K562 (cell line): ENCODE measurements at regions not wholly inside any gene's neighbourhood (a gene's known extent, or its start where the extent isn't known, plus 50 kb on each side); places are given as distances from the start of the nearest gene placed in this dataset.

Experiments
- ATAC-seq: fragments of 200-7000 bp; cut with Tn5 transposase; 3 replicates; pipeline ENCODE4 v1.9.1; 2020; ENCODE audit warnings: moderate library complexity
- BruUV-seq: library from RNA; stranded (reverse); fragments of 400-500 nt; replicated peaks from 2 replicates; lab custom pipeline; 2021; lab: Mats Ljungman, UMichigan
- CTCF ChIA-PET: fragments of 300-600 bp; formaldehyde crosslinking; extraction: SDS; loops from one replicate; lab custom pipeline; 2021; ENCODE audit warnings: low intra/inter-chr PET ratio; lab: Yijun Ruan, JAX
- POLR2A ChIA-PET: fragments of 300-600, 350-650 bp; sonication (Branson Sonifier 250); formaldehyde crosslinking; extraction: SDS; loops from one replicate; lab custom pipeline; 2021; ENCODE audit warnings: antibody characterized with exemption, inconsistent platforms; lab: Yijun Ruan, JAX
- DNase-seq, 4 experiments: peaks; one replicate each; pipeline versions ENCODE4 v3.0.0 to v3.0.0-alpha.2; 2011 to 2018; ENCODE audit warnings: low spot score in 3 of 4, mixed read lengths in 3 of 4; ENCODE audit errors: extremely low read depth in 1 of 4
- FAIRE-seq: peaks from 2 replicates; lab custom pipeline; 2011; peaks lifted over from hg19 to GRCh38; lab: Jason Lieb, UNC
- H2AFZ ChIP-seq: 2 replicates; pipeline ENCODE4 v1.6.0; 2011; ENCODE audit warnings: low read depth, low read length, control low read depth, inconsistent platforms
- H3K27ac ChIP-seq: fragments of 200-600 bp; 3 replicates; pipeline ENCODE4 v1.8.0; 2011; ENCODE audit warnings: low read depth, mild to moderate bottlenecking, control low read depth, inconsistent platforms, low read length, moderate library complexity, mixed read lengths; ENCODE audit errors: extremely low read depth
- H3K27me3 ChIP-seq, 2 experiments: fragments of 300-600 bp in 1 of 2; 2 replicates in 1 of 2; 3 replicates in 1 of 2; pipeline versions ENCODE4 v1.6.0 to v1.8.0; 2011; ENCODE audit warnings: inconsistent platforms in 2 of 2, low read length in 2 of 2, mild to moderate bottlenecking in 1 of 2, mixed read lengths in 1 of 2, moderate library complexity in 1 of 2; ENCODE audit not compliant: control insufficient read depth in 2 of 2, insufficient read depth in 2 of 2
- H3K36me3 ChIP-seq: fragments of 300-600 bp; 3 replicates; pipeline ENCODE4 v1.8.0; 2011; ENCODE audit warnings: mild to moderate bottlenecking, low read length, inconsistent platforms; ENCODE audit not compliant: control insufficient read depth, insufficient read depth
- H3K4me1 ChIP-seq, 2 experiments: fragments of 200-600 bp in 1 of 2; replicated peaks in 1 of 2; 2 replicates in 1 of 2; 3 replicates in 1 of 2; pipeline versions ENCODE4 v1.5.1 to v1.8.0; 2011; ENCODE audit warnings: inconsistent platforms in 2 of 2, low read length in 2 of 2, mild to moderate bottlenecking in 1 of 2, mixed read lengths in 1 of 2, moderate library complexity in 1 of 2; ENCODE audit not compliant: control insufficient read depth in 2 of 2, insufficient read depth in 2 of 2
- H3K4me2 ChIP-seq: 2 replicates; pipeline ENCODE4 v1.6.1; 2011; ENCODE audit warnings: low read length, control low read depth, inconsistent platforms, mixed read lengths; ENCODE audit not compliant: insufficient read depth
- H3K4me3 ChIP-seq: fragments of 200-600 bp; sonication (generic), shearing (Covaris generic); 2 replicates; pipeline ENCODE4 v1.5.1; 2016; ENCODE audit warnings: control low read depth, inconsistent platforms
- H3K79me2 ChIP-seq: fragments of 200-600 bp; 3 replicates; pipeline ENCODE4 v1.8.0; 2011; ENCODE audit warnings: low read length, inconsistent platforms; ENCODE audit not compliant: control insufficient read depth, insufficient read depth
- H3K9ac ChIP-seq, 2 experiments: 2 replicates each; pipeline versions ENCODE4 v1.6.0 to v1.6.1; 2011; ENCODE audit warnings: low read depth in 2 of 2, low read length in 2 of 2, control low read depth in 1 of 2, inconsistent platforms in 1 of 2, mild to moderate bottlenecking in 1 of 2, mixed read lengths in 1 of 2; ENCODE audit not compliant: insufficient read depth in 1 of 2
- H3K9me1 ChIP-seq: one replicate; pipeline ENCODE4 v1.6.0; 2011; ENCODE audit warnings: inconsistent platforms, mild to moderate bottlenecking, low read length, moderate library complexity; ENCODE audit not compliant: control insufficient read depth, insufficient read depth
- H3K9me3 ChIP-seq: replicated peaks from 2 replicates; pipeline ENCODE4 v1.5.1; 2011; ENCODE audit warnings: low read depth, low read length, inconsistent platforms; ENCODE audit not compliant: control insufficient read depth, insufficient read depth
- H4K20me1 ChIP-seq: replicated peaks from 2 replicates; pipeline ENCODE4 v1.6.1; 2011; ENCODE audit warnings: low read length, inconsistent platforms, mixed read lengths; ENCODE audit not compliant: control insufficient read depth, insufficient read depth
- AFF1 ChIP-seq, 2 experiments: fragments of 450-650 bp; IDR thresholded peaks; 2 replicates each; pipeline ENCODE4 v1.6.1; 2018; ENCODE audit warnings: mild to moderate bottlenecking in 2 of 2, low read depth in 1 of 2; ENCODE audit not compliant: partially characterized antibody in 2 of 2
- CHD1 ChIP-seq: fragments of 200-600 bp; sonication (generic); IDR thresholded peaks from one replicate; pipeline ENCODE4 v1.6.1; 2012; ENCODE audit warnings: mild to moderate bottlenecking, moderate library complexity, low read length, inconsistent platforms
- DACH1 ChIP-seq: fragments of 450-650 bp; IDR thresholded peaks from 2 replicates; pipeline ENCODE4 v1.6.1; 2018; ENCODE audit not compliant: partially characterized antibody
- ETV6 ChIP-seq, 3 experiments: fragments of 150-350 bp in 1 of 3; sonication (generic) in 1 of 3; formaldehyde crosslinking in 1 of 3; IDR thresholded peaks; 2 replicates each; pipeline versions ENCODE4 v1.6.1 to v1.8.0; 2014 to 2022; ENCODE audit warnings: borderline replicate concordance in 2 of 3, low read depth in 2 of 3, antibody characterized with exemption in 1 of 3, low read length in 1 of 3, mild to moderate bottlenecking in 1 of 3, missing genetic modification reagents in 1 of 3
- ILK ChIP-seq: fragments of 450-650 bp; IDR thresholded peaks from 2 replicates; pipeline ENCODE4 v1.6.1; 2016; ENCODE audit warnings: missing genetic modification characterization, low read depth, mild to moderate bottlenecking, missing compliant biosample characterization, moderate library complexity, borderline replicate concordance
- PML ChIP-seq: IDR thresholded peaks from 2 replicates; pipeline ENCODE4 v1.6.1; 2012; ENCODE audit warnings: low read length, inconsistent platforms
- RAD51 ChIP-seq: fragments of 450-650 bp; IDR thresholded peaks from 2 replicates; pipeline ENCODE4 v1.7.1; 2016; ENCODE audit warnings: low read depth, mild to moderate bottlenecking, borderline replicate concordance
- XRCC4 ChIP-seq: IDR thresholded peaks from one replicate; pipeline ENCODE4 v1.6.1; 2011; ENCODE audit not compliant: insufficient read depth, insufficient read length; ENCODE audit errors: extremely low read depth
- ZBTB49 ChIP-seq: sonication (generic); formaldehyde crosslinking; IDR thresholded peaks from 2 replicates; pipeline ENCODE4 v1.8.0; 2022; ENCODE audit warnings: missing genetic modification reagents, mild to moderate bottlenecking, borderline replicate concordance
- ZNF609 ChIP-seq: sonication (generic); formaldehyde crosslinking; IDR thresholded peaks from 2 replicates; pipeline ENCODE4 v1.8.1; 2023; ENCODE audit warnings: missing genetic modification reagents, mild to moderate bottlenecking, borderline replicate concordance
- ZSCAN32 ChIP-seq: fragments of 450-650 bp; formaldehyde crosslinking; IDR thresholded peaks from 2 replicates; pipeline ENCODE4 v1.4.0; 2020; ENCODE audit warnings: mild to moderate bottlenecking, moderate library complexity
- WGBS: fragments of 100-300 bp; shearing (Covaris generic); methylation state at CpG from one replicate; pipeline ENCODE4 v1.1.6; 2016; ENCODE audit warnings: low coverage, mixed read lengths; ENCODE audit not compliant: insufficient coverage; ENCODE audit errors: missing lambda C conversion rate; 5-methylcytosine and 5-hydroxymethylcytosine counted together
- in situ Hi-C: fragments of 300-500 bp; cut with MboI; formaldehyde crosslinking; loops from 4 replicates; pipeline ENCODE4 v1.15.0; 2018; ENCODE audit warnings: inconsistent platforms, mixed read lengths
- intact Hi-C: fragments of 100-400 bp; cut with micrococcal nuclease; formaldehyde crosslinking; loops from 2 replicates; pipeline ENCODE4 v1.14.2; 2022

- no peak overlapping the region for H3K27ac ChIP-seq
- CTCF ChIA-PET, result no interaction called here
- no peak for DNase-seq
- no peak overlapping the region for H2AFZ ChIP-seq
- no peak overlapping the region for H3K4me3 ChIP-seq
- no peaks in the 10 kb centered on the region for H3K9me1 ChIP-seq
- POLR2A ChIA-PET, result no interaction called here
- no peaks in the 10 kb centered on the region for H3K9me3 ChIP-seq
- no peak for TF ChIP-seq RAD51
- TF ChIP-seq ZSCAN32 (CRISPR knock-in tag), result no peak
- TF ChIP-seq ZBTB49 (CRISPR knock-in tag), result no peak
- TF ChIP-seq ILK, result no peak
- no peak for TF ChIP-seq DACH1
- no peak for TF ChIP-seq AFF1 (IDR thresholded peaks at IDR 0.05; ENCODE audit: low read depth in 1 of 2, partially characterized antibody in 2 of 2)
- TF ChIP-seq ETV6 (IDR thresholded peaks at IDR 0.05; ENCODE audit: borderline replicate concordance in 1 of 2, low read depth in 2 of 2, low read length in 1 of 2), result no peak
- no peak for TF ChIP-seq ETV6 (CRISPR knock-in tag; IDR thresholded peaks at IDR 0.05; ENCODE audit: borderline replicate concordance)
- no peak for TF ChIP-seq CHD1
- TF ChIP-seq PML, result no peak
- no peak for TF ChIP-seq ZNF609 (CRISPR knock-in tag)
- TF ChIP-seq XRCC4, result no peak
- no peaks in the 10 kb centered on the region for H3K4me1 ChIP-seq
- intact Hi-C loops (no loop called here), in situ Hi-C loops (no loop called here)
- H3K27me3 ChIP-seq, result no peaks in the 10 kb centered on the region
- no peaks in the 10 kb centered on the region for H3K79me2 ChIP-seq
- 0% methylated on average over 4 of the region's 4 CpGs for WGBS
- no peak overlapping the region for H3K9ac ChIP-seq
- H3K36me3 ChIP-seq, result no peaks in the 10 kb centered on the region
- no peak for ATAC-seq
- H3K4me2 ChIP-seq, result no peak overlapping the region
- no TSS peak for BruUV-seq
- no peak for FAIRE-seq
- no peaks in the 10 kb centered on the region for H4K20me1 ChIP-seq
Observed at GRCh38 chr5:31106691-31107090, 86.8 kb upstream of the CDH6 start.
